H1 (cell line): ENCODE measurements at regions not wholly inside any gene's neighbourhood (a gene's known extent, or its start where the extent isn't known, plus 50 kb on each side); places are given as distances from the start of the nearest gene placed in this dataset.

Source experiments
- CTCF ChIA-PET: fragments of 300-600 bp; sonication (Branson Sonifier 250); formaldehyde crosslinking; loops from one replicate; lab custom pipeline; 2021; ENCODE audit not compliant: partially characterized antibody; lab: Charles Lee
- POLR2A ChIA-PET: fragments of 300-600 bp; sonication (Branson Sonifier 250); formaldehyde crosslinking; loops from one replicate; lab custom pipeline; 2021; ENCODE audit warnings: inconsistent platforms; ENCODE audit not compliant: partially characterized antibody; lab: Charles Lee
- DNase-seq, 2 experiments: peaks; one replicate each; pipeline versions ENCODE4 v3.0.0 to v3.0.0-alpha.2; 2010 to 2022; ENCODE audit warnings: low spot score in 2 of 2, low read depth in 1 of 2, mixed read lengths in 1 of 2
- FAIRE-seq: peaks from 2 replicates; lab custom pipeline; 2011; peaks lifted over from hg19 to GRCh38; lab: Jason Lieb, UNC
- H2AFZ ChIP-seq: 2 replicates; pipeline ENCODE4 v1.8.1; 2012; ENCODE audit warnings: low read length, inconsistent platforms
- H2AK5ac ChIP-seq: 2 replicates; pipeline ENCODE4 v1.6.1; 2013; ENCODE audit warnings: low read depth, low read length
- H2BK120ac ChIP-seq: replicated peaks from 2 replicates; pipeline ENCODE3; 2013; ENCODE audit warnings: low read depth, low read length, inconsistent platforms
- H2BK12ac ChIP-seq: 2 replicates; pipeline ENCODE4 v1.6.1; 2013; ENCODE audit warnings: low read depth, low read length
- H2BK15ac ChIP-seq: 2 replicates; pipeline ENCODE4 v1.6.1; 2013; ENCODE audit warnings: low read length
- H2BK20ac ChIP-seq: 2 replicates; pipeline ENCODE4 v1.6.1; 2013; ENCODE audit warnings: low read length
- H2BK5ac ChIP-seq: 2 replicates; pipeline ENCODE4 v1.6.1; 2013; ENCODE audit warnings: low read depth, low read length
- H3K14ac ChIP-seq: 2 replicates; pipeline ENCODE4 v1.6.1; 2013; ENCODE audit warnings: inconsistent platforms; ENCODE audit not compliant: insufficient read length
- H3K18ac ChIP-seq: 2 replicates; pipeline ENCODE4 v1.6.1; 2013; ENCODE audit warnings: low read length; ENCODE audit errors: extremely low read depth
- H3K23ac ChIP-seq: 2 replicates; pipeline ENCODE4 v1.6.1; 2013; ENCODE audit warnings: inconsistent platforms; ENCODE audit not compliant: insufficient read length
- H3K23me2 ChIP-seq: 2 replicates; pipeline ENCODE4 v1.6.1; 2013; ENCODE audit warnings: low read depth, low read length
- H3K27ac ChIP-seq: 2 replicates; pipeline ENCODE4 v1.6.1; 2011; ENCODE audit warnings: low read depth, low read length, inconsistent platforms
- H3K27me3 ChIP-seq, 4 experiments: replicated peaks in 1 of 4; 1 replicate in 1 of 4; 2 replicates in 3 of 4; pipeline versions ENCODE4 v1.6.1 to v1.8.1; 2011 to 2013; ENCODE audit warnings: low read length in 3 of 4, mild to moderate bottlenecking in 3 of 4, inconsistent platforms in 2 of 4, mixed read lengths in 2 of 4, moderate library complexity in 1 of 4; ENCODE audit not compliant: control insufficient read depth in 3 of 4, insufficient read depth in 3 of 4; ENCODE audit errors: extremely low read depth in 1 of 4
- H3K36me3 ChIP-seq, 4 experiments: 2 replicates each; pipeline versions ENCODE4 v1.6.1 to v1.8.1; 2011 to 2013; ENCODE audit warnings: mild to moderate bottlenecking in 4 of 4, low read length in 3 of 4, moderate library complexity in 2 of 4, control low read depth in 1 of 4, inconsistent platforms in 1 of 4; ENCODE audit not compliant: insufficient read depth in 4 of 4, control insufficient read depth in 2 of 4
- H3K4ac ChIP-seq: replicated peaks from 2 replicates; pipeline ENCODE3; 2013; ENCODE audit warnings: low read length, low read depth, mixed read lengths, inconsistent platforms; ENCODE audit not compliant: insufficient read length
- H3K4me1 ChIP-seq, 4 experiments: replicated peaks in 1 of 4; 1 replicate in 1 of 4; 2 replicates in 3 of 4; pipeline versions ENCODE4 v1.6.1 to v1.8.1; 2011 to 2013; ENCODE audit warnings: low read length in 3 of 4, inconsistent platforms in 2 of 4, mixed read lengths in 1 of 4; ENCODE audit not compliant: insufficient read depth in 4 of 4, control insufficient read depth in 3 of 4
- H3K4me2 ChIP-seq, 2 experiments: 2 replicates each; pipeline versions ENCODE4 v1.6.1 to v1.8.1; 2011 to 2013; ENCODE audit warnings: low read depth in 2 of 2, low read length in 2 of 2, control low read depth in 1 of 2, inconsistent platforms in 1 of 2, mild to moderate bottlenecking in 1 of 2; ENCODE audit not compliant: insufficient read depth in 1 of 2
- H3K4me3 ChIP-seq, 4 experiments: fragments of 200-600, 300-600 bp in 1 of 4; sonication (generic), shearing (Covaris generic), sonication (Bioruptor Twin) in 1 of 4; 2 replicates each; pipeline versions ENCODE4 v1.5.1 to v1.8.1; 2011 to 2016; ENCODE audit warnings: low read length in 4 of 4, low read depth in 3 of 4, control low read depth in 2 of 4, inconsistent platforms in 2 of 4, mild to moderate bottlenecking in 2 of 4, mixed read lengths in 1 of 4, moderate library complexity in 1 of 4; ENCODE audit not compliant: insufficient read depth in 2 of 4; ENCODE audit errors: extremely low read depth in 1 of 4
- H3K56ac ChIP-seq: replicated peaks from 2 replicates; pipeline ENCODE3; 2013; ENCODE audit warnings: low read depth, mild to moderate bottlenecking, mixed read lengths, low read length, inconsistent platforms; ENCODE audit not compliant: insufficient read length
- H3K79me1 ChIP-seq: 2 replicates; pipeline ENCODE4 v1.6.1; 2013; ENCODE audit warnings: low read depth, low read length, control low read depth
- H3K79me2 ChIP-seq, 2 experiments: 2 replicates each; pipeline versions ENCODE4 v1.6.1 to v1.8.1; 2012 to 2013; ENCODE audit warnings: low read length in 2 of 2, mild to moderate bottlenecking in 2 of 2, inconsistent platforms in 1 of 2; ENCODE audit not compliant: insufficient read depth in 2 of 2, control insufficient read depth in 1 of 2
- H3K9ac ChIP-seq, 4 experiments: replicated peaks in 1 of 4; 1 replicate in 1 of 4; 2 replicates in 3 of 4; pipeline versions ENCODE4 v1.6.1 to v1.8.1; 2011 to 2013; ENCODE audit warnings: low read depth in 3 of 4, low read length in 3 of 4, control low read depth in 2 of 4, mild to moderate bottlenecking in 2 of 4, moderate library complexity in 2 of 4, inconsistent platforms in 1 of 4; ENCODE audit errors: extremely low read depth in 1 of 4
- H3K9me3 ChIP-seq, 2 experiments: 2 replicates each; pipeline versions ENCODE4 v1.6.1 to v1.8.1; 2012 to 2013; ENCODE audit warnings: mild to moderate bottlenecking in 2 of 2, moderate library complexity in 2 of 2, control low read depth in 1 of 2, inconsistent platforms in 1 of 2, low read depth in 1 of 2, low read length in 1 of 2, mixed read lengths in 1 of 2; ENCODE audit not compliant: insufficient read depth in 2 of 2
- H4K20me1 ChIP-seq, 2 experiments: replicated peaks in 1 of 2; 2 replicates each; pipeline versions ENCODE3 to v1.8.1; 2011 to 2013; ENCODE audit warnings: inconsistent platforms in 2 of 2, low read length in 2 of 2, mild to moderate bottlenecking in 1 of 2; ENCODE audit not compliant: insufficient read depth in 2 of 2, control insufficient read depth in 1 of 2
- H4K5ac ChIP-seq: 2 replicates; pipeline ENCODE4 v1.6.1; 2013; ENCODE audit warnings: low read length, low read depth, mixed read lengths, inconsistent platforms; ENCODE audit not compliant: insufficient read length
- H4K8ac ChIP-seq: 2 replicates; pipeline ENCODE4 v1.8.0; 2013; ENCODE audit warnings: mild to moderate bottlenecking, moderate library complexity, low read length, inconsistent platforms; ENCODE audit not compliant: insufficient read depth; ENCODE audit errors: extremely low read depth
- H4K91ac ChIP-seq: replicated peaks from 2 replicates; pipeline ENCODE3; 2013; ENCODE audit warnings: low read length, mixed read lengths, inconsistent platforms; ENCODE audit not compliant: insufficient read length
- CTBP2 ChIP-seq: IDR thresholded peaks from 2 replicates; pipeline ENCODE4 v1.7.0; 2011; ENCODE audit warnings: borderline replicate concordance, mild to moderate bottlenecking, moderate library complexity, mixed read lengths, low read length; ENCODE audit not compliant: insufficient read depth, insufficient read length
- GABPA ChIP-seq: IDR thresholded peaks from 2 replicates; pipeline ENCODE4 v1.6.1; 2011; ENCODE audit warnings: mild to moderate bottlenecking, low read length, moderate library complexity, borderline replicate concordance; ENCODE audit not compliant: insufficient read depth
- POLR2AphosphoS5 ChIP-seq: IDR thresholded peaks from 2 replicates; pipeline ENCODE4 v1.6.1; 2011; ENCODE audit warnings: low read depth, low read length
- RNF2 ChIP-seq: fragments of 200-900, 300-1000 bp; sonication (generic); IDR thresholded peaks from 2 replicates; pipeline ENCODE4 v1.7.1; 2016; ENCODE audit warnings: borderline replicate concordance, low read depth, mild to moderate bottlenecking, antibody characterized with exemption, low read length; ENCODE audit not compliant: poor library complexity, severe bottlenecking; ENCODE audit errors: missing control alignments
- SP1 ChIP-seq: IDR thresholded peaks from 2 replicates; pipeline ENCODE4 v1.6.1; 2011; ENCODE audit warnings: low read depth, low read length
- TAF7 ChIP-seq: optimal IDR thresholded peaks from 2 replicates; pipeline ENCODE3; 2011; ENCODE audit warnings: low read depth, mild to moderate bottlenecking, inconsistent platforms, low read length, moderate library complexity, borderline replicate concordance
- WGBS, 2 experiments: shearing (Covaris generic) in 1 of 2; methylation state at CpG; one replicate each; pipeline versions ENCODE4 v1.1.6 to v1.1.7; 2013 to 2015; ENCODE audit warnings: low lambda C conversion rate in 2 of 2, mixed read lengths in 2 of 2, inconsistent platforms in 1 of 2, low coverage in 1 of 2, missing lambda C conversion rate in 1 of 2; ENCODE audit not compliant: insufficient replicate concordance in 2 of 2, insufficient coverage in 1 of 2, insufficient read length in 1 of 2; ENCODE audit errors: extremely low coverage in 1 of 2, missing lambda C conversion rate in 1 of 2; 5-methylcytosine and 5-hydroxymethylcytosine counted together

DNA sequence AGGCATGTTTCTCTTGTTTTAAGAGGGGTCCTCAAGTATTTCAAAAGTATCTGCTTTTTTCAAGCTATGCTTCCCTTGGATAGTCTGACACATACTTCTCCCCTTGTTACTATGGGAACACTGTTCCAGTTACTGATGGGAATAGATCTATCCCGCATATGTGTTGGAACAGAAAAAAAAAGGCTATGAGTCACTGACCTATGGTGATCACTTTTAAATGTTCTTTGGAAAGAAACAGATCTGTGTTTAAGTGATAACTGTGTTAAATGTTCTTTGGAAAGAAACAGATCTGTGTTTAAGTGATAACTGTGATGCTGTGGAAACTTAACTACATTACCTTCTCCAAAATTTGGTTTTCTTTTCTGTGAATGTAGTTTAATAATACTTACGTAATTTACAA is 303.2 kb downstream of the TEX13C start:
- no peaks in the 10 kb centered on the region for H3K4me1 ChIP-seq
- H3K9me3 ChIP-seq = no peaks in the 10 kb centered on the region
- no peak overlapping the region for H3K9ac ChIP-seq
- no peak for DNase-seq
- H3K79me2 ChIP-seq = no peaks in the 10 kb centered on the region
- CTCF ChIA-PET = no interaction called here
- H3K79me1 ChIP-seq = no peaks in the 10 kb centered on the region
- POLR2A ChIA-PET = no interaction called here
- no peaks in the 10 kb centered on the region for H3K23me2 ChIP-seq
- no peak overlapping the region for H4K8ac ChIP-seq
- H3K18ac ChIP-seq = no peak overlapping the region
- H2BK120ac ChIP-seq = no peak overlapping the region
- no peak overlapping the region for H3K27ac ChIP-seq
- H3K4ac ChIP-seq = no peak overlapping the region
- no peak overlapping the region for H2BK20ac ChIP-seq
- H3K27me3 ChIP-seq = peaks cover 0 to 2% (median 0%) of the 10 kb centered on the region in 4 experiments; a peak in 1 of 7 replicates
- peaks cover 0 to 1% of the 10 kb centered on the region in 2 experiments for H4K20me1 ChIP-seq
- H3K23ac ChIP-seq = no peak overlapping the region
- H4K5ac ChIP-seq = no peak overlapping the region
- H3K4me2 ChIP-seq = no peak overlapping the region
- WGBS, 2 experiments = 90% methylated on average over 2 of the region's 2 CpGs; no CpG with 5 or more reads in 1 of the 2 experiments
- H3K14ac ChIP-seq = no peak overlapping the region
- H2BK15ac ChIP-seq = no peak overlapping the region
- no peak overlapping the region for H2BK5ac ChIP-seq
- H2AFZ ChIP-seq = no peak overlapping the region
- no peak overlapping the region for H3K56ac ChIP-seq
- FAIRE-seq = no peak
- TF ChIP-seq CTBP2 (no peak), TAF7 (no peak), POLR2AphosphoS5 (no peak), GABPA (no peak), RNF2 (no peak), SP1 (no peak)
- H2AK5ac ChIP-seq = no peak overlapping the region
- H3K4me3 ChIP-seq = no peak overlapping the region
- H3K36me3 ChIP-seq = no peaks in the 10 kb centered on the region
- H4K91ac ChIP-seq = no peak overlapping the region
- H2BK12ac ChIP-seq = no peak overlapping the region
